Caki2 (cell line): ENCODE measurements at regions not wholly inside any gene's neighbourhood (a gene's known extent, or its start where the extent isn't known, plus 50 kb on each side); places are given as distances from the start of the nearest gene placed in this dataset.

Source experiments
- DNase-seq: peaks from one replicate; pipeline ENCODE4 v3.0.0-alpha.2; 2015; ENCODE audit warnings: low read depth
- in situ Hi-C: cut with HindIII; loops from 2 replicates; pipeline ENCODE4 v1.10.0; 2016; ENCODE audit warnings: low sequenced_read_pairs, low pct_unique_long_range_greater_than_20kb, mixed read lengths

- no peak for DNase-seq
- in situ Hi-C loops = no loop called here
These were observed 390.4 kb downstream of the SHISA9 start for GRCh38 chr16:13291591-13292333.

GRCh38 chr16:13296206-13296605, 394.8 kb downstream of the SHISA9 start:
- no peak for DNase-seq
- in situ Hi-C loops = no loop called here

- DNase-seq = peak; percentile 30
- in situ Hi-C loops = no loop called here
These were observed 397.3 kb downstream of the SHISA9 start for GRCh38 chr16:13298666-13299065.

GRCh38 chr16:13300066-13300840, 398.9 kb downstream of the SHISA9 start:
- no peak for DNase-seq
- in situ Hi-C loops = no loop called here

GRCh38 chr16:13305019-13305755, 403.8 kb downstream of the SHISA9 start:
- in situ Hi-C loops = no loop called here
- DNase-seq = no peak

GRCh38 chr16:13306161-13306995, 405.0 kb downstream of the SHISA9 start:
- DNase-seq = no peak
- in situ Hi-C loops = no loop called here

GRCh38 chr16:13307255-13307654, 405.9 kb downstream of the SHISA9 start:
- peak; percentile 92 for DNase-seq
- in situ Hi-C loops = no loop called here

GRCh38 chr16:13307851-13308250, 406.5 kb downstream of the SHISA9 start:
- no peak for DNase-seq
- in situ Hi-C loops = no loop called here

- in situ Hi-C loops = no loop called here
These were observed 410.7 kb downstream of the SHISA9 start for GRCh38 chr16:13312063-13312462.

GRCh38 chr16:13313351-13313750, 412.0 kb downstream of the SHISA9 start:
- no peak for DNase-seq
- in situ Hi-C loops = no loop called here

More at GRCh38 chr16:13312063-13312462, 410.7 kb downstream of the SHISA9 start:
- DNase-seq = no peak

- DNase-seq = no peak
- in situ Hi-C loops = no loop called here
These were observed 413.2 kb downstream of the SHISA9 start for GRCh38 chr16:13314633-13315032.

GRCh38 chr16:13315642-13316427, 414.4 kb downstream of the SHISA9 start:
- DNase-seq = peak; percentile 65
- in situ Hi-C loops = no loop called here

GRCh38 chr16:13322336-13322735, 420.9 kb downstream of the SHISA9 start:
- in situ Hi-C loops = no loop called here
- no peak for DNase-seq

GRCh38 chr16:13324851-13325250, 423.5 kb downstream of the SHISA9 start:
- DNase-seq = no peak
- in situ Hi-C loops = no loop called here

- in situ Hi-C loops = no loop called here
- DNase-seq = no peak
These were observed 424.0 kb downstream of the SHISA9 start for GRCh38 chr16:13325396-13325795.

- no peak for DNase-seq
- in situ Hi-C loops = no loop called here
These were observed 430.5 kb downstream of the SHISA9 start for GRCh38 chr16:13331918-13332317.

- in situ Hi-C loops = no loop called here
- no peak for DNase-seq
These were observed 431.4 kb downstream of the SHISA9 start for GRCh38 chr16:13332713-13333255.
